ENCODE measurements at regions not wholly inside any gene's neighbourhood (a gene's known extent, or its start where the extent isn't known, plus 50 kb on each side); places are given as distances from the start of the nearest gene placed in this dataset.

DNA sequence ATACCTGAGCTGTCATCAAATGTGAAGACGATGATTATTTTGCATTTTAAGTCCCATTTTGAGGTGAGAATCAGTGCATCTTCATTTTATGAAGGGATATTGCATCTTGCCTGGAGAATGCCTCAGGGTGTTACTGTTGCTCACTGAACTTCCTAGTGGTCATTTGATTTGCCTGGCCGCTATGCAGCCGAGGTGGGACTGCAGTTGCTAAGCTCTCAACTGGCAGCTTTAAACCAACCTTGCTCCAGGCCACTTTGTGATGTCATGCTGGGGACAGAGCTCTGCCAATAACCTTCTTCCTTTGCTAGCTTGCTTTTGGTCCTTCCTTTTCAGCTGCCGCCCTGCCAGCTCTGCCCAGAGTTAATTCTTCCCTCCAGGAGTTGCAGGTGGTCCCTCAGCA lies 409.4 kb upstream of the B3GAT1 start:
- CTCF ChIA-PET (ENCODE audit: partially characterized antibody) = interaction anchor here (0.9 to 3.6 kb wide), 8 partner anchors 13 to 254 kb away, joined by 3 to 26 read pairs (median 4); no protein-coding TSS in a partner anchor
- Histone ChIP-seq H2BK12ac (ENCODE audit: low read depth, low read length) (no peak overlapping the region), H4K8ac (ENCODE audit: extremely low read depth, insufficient read depth, low read length) (no peak overlapping the region), H3K18ac (ENCODE audit: extremely low read depth, low read length) (no peak overlapping the region), H4K91ac (replicated peaks; ENCODE audit: insufficient read length, low read length) (no peak overlapping the region), H3K9ac (replicated peaks in 1 of 4; ENCODE audit: extremely low read depth in 1 of 4, low read depth in 3 of 4, low read length in 3 of 4) (0 out of 7 replicates have a peak overlapping the region, but pooled peaks of 1 of the 4 experiments have one; percentile 17), H4K20me1 (replicated peaks in 1 of 2; ENCODE audit: control insufficient read depth in 1 of 2, insufficient read depth in 2 of 2, low read length in 2 of 2) (no peaks in the 10 kb centered on the region), H4K5ac (ENCODE audit: insufficient read length, low read depth, low read length) (no peak overlapping the region), H3K27me3 (replicated peaks in 1 of 4; ENCODE audit: control insufficient read depth in 3 of 4, extremely low read depth in 1 of 4, insufficient read depth in 3 of 4, low read length in 3 of 4) (0 out of 7 replicates have a peak, but pooled peaks cover 0 to 3% (median 0%) of the 10 kb centered on the region in 4 experiments), H3K14ac (ENCODE audit: insufficient read length) (no peak overlapping the region), H3K23ac (ENCODE audit: insufficient read length) (no peak overlapping the region), H3K27ac (ENCODE audit: low read depth, low read length) (no peak overlapping the region), H2BK5ac (ENCODE audit: low read depth, low read length) (no peak overlapping the region), H3K56ac (replicated peaks; ENCODE audit: insufficient read length, low read depth, low read length) (no peak overlapping the region), H2BK15ac (ENCODE audit: low read length) (no peak overlapping the region), H3K23me2 (ENCODE audit: low read depth, low read length) (no peaks in the 10 kb centered on the region), H3K4me1 (replicated peaks in 1 of 4; ENCODE audit: control insufficient read depth in 3 of 4, insufficient read depth in 4 of 4, low read length in 3 of 4) (peaks cover 0 to 3% (median under 1%) of the 10 kb centered on the region in 4 experiments; a peak in 1 of 7 replicates), H3K4me3 (ENCODE audit: extremely low read depth in 1 of 4, insufficient read depth in 2 of 4, low read depth in 3 of 4, low read length in 4 of 4) (no peak overlapping the region), H3K4me2 (ENCODE audit: insufficient read depth in 1 of 2, low read depth in 2 of 2, low read length in 2 of 2) (no peak overlapping the region), H3K79me2 (ENCODE audit: control insufficient read depth in 1 of 2, insufficient read depth in 2 of 2, low read length in 2 of 2) (no peaks in the 10 kb centered on the region), H3K36me3 (ENCODE audit: control insufficient read depth in 2 of 4, insufficient read depth in 4 of 4, low read length in 3 of 4) (no peaks in the 10 kb centered on the region), H2AK5ac (ENCODE audit: low read depth, low read length) (no peak overlapping the region), H3K9me3 (ENCODE audit: insufficient read depth in 2 of 2, low read depth in 1 of 2, low read length in 1 of 2) (no peaks in the 10 kb centered on the region), H2BK20ac (ENCODE audit: low read length) (no peak overlapping the region), H3K79me1 (ENCODE audit: low read depth, low read length) (no peaks in the 10 kb centered on the region), H2AFZ (ENCODE audit: low read length) (no peak overlapping the region), H2BK120ac (replicated peaks; ENCODE audit: low read depth, low read length) (no peak overlapping the region), H3K4ac (replicated peaks; ENCODE audit: insufficient read length, low read depth, low read length) (no peak overlapping the region)
- no peak for FAIRE-seq
- DNase-seq (ENCODE audit: low read depth in 1 of 2, low spot score in 2 of 2) = no peak
- POLR2A ChIA-PET (ENCODE audit: partially characterized antibody) = no interaction called here
- WGBS, 2 experiments (ENCODE audit: extremely low coverage in 1 of 2, insufficient coverage in 1 of 2, insufficient read length in 1 of 2, insufficient replicate concordance in 2 of 2, low coverage in 1 of 2, low lambda C conversion rate in 2 of 2, missing lambda C conversion rate in 1 of 2) = 90% methylated on average over 4 of the region's 4 CpGs; no CpG with 5 or more reads in 1 of the 2 experiments
- TF ChIP-seq KDM5A (IDR thresholded peaks at IDR 0.05; ENCODE audit: low read length) (no peak), TBP (IDR thresholded peaks at IDR 0.05; ENCODE audit: low read depth, low read length) (no peak), POLR2A (IDR thresholded peaks at IDR 0.05; ENCODE audit: control extremely low read depth in 1 of 2, low read depth in 2 of 2, low read length in 2 of 2) (no peak), SIN3A (conservative IDR thresholded peaks at IDR 0.05 in 1 of 2, IDR thresholded peaks at IDR 0.05 in 1 of 2; ENCODE audit: low read depth in 1 of 2, low read length in 2 of 2) (no peak), TAF7 (optimal IDR thresholded peaks at IDR 0.05; ENCODE audit: borderline replicate concordance, low read depth, low read length) (no peak), SAP30 (IDR thresholded peaks at IDR 0.05; ENCODE audit: insufficient read depth, insufficient replicate concordance, low read length) (no peak), CTBP2 (IDR thresholded peaks at IDR 0.05; ENCODE audit: borderline replicate concordance, insufficient read depth, insufficient read length, low read length) (no peak), FOSL1 (IDR thresholded peaks at IDR 0.05; ENCODE audit: insufficient read depth, low read depth, low read length) (no peak), CBX5 (IDR thresholded peaks at IDR 0.05; ENCODE audit: low read depth, low read length) (no peak)
- TF ChIP-seq, protein P1, sequence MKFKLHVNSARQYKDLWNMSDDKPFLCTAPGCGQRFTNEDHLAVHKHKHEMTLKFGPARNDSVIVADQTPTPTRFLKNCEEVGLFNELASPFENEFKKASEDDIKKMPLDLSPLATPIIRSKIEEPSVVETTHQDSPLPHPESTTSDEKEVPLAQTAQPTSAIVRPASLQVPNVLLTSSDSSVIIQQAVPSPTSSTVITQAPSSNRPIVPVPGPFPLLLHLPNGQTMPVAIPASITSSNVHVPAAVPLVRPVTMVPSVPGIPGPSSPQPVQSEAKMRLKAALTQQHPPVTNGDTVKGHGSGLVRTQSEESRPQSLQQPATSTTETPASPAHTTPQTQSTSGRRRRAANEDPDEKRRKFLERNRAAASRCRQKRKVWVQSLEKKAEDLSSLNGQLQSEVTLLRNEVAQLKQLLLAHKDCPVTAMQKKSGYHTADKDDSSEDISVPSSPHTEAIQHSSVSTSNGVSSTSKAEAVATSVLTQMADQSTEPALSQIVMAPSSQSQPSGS (IDR thresholded peaks at IDR 0.05; ENCODE audit: low read length) = no peak
- TF ChIP-seq, protein P2, sequence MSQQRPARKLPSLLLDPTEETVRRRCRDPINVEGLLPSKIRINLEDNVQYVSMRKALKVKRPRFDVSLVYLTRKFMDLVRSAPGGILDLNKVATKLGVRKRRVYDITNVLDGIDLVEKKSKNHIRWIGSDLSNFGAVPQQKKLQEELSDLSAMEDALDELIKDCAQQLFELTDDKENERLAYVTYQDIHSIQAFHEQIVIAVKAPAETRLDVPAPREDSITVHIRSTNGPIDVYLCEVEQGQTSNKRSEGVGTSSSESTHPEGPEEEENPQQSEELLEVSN (IDR thresholded peaks at IDR 0.05) = no peak
